ENCODE measurements at regions not wholly inside any gene's neighbourhood (a gene's known extent, or its start where the extent isn't known, plus 50 kb on each side); places are given as distances from the start of the nearest gene placed in this dataset.

GRCh38 chr21:15170614-15171013, 105.8 kb upstream of the NRIP1 start:
- TF ChIP-seq ZFX (IDR thresholded peaks at IDR 0.05) = no peak
- no peak for TF ChIP-seq CTCF (conservative IDR thresholded peaks at IDR 0.05)
- H3K27ac ChIP-seq = no peak overlapping the region

DNA sequence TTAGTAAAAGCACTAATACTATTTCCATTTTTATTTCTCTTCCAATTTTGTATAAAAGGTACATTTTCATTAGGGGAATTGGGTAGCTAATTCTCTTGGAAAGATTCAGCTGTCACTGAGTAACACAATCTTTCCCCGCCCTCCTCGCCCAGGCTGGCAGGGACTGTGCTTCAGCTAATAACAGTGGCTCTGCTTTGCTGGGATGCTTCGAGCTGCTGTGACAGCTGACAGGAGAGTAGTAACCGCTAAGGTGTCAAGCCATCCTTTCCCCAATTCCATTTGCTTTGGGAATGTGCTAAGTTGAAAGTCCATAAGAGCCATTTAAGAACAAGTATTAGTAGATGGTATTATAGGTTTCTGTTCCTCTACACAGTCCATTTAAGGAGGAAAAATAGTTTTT, 106.7 kb upstream of the NRIP1 start:
- no peak overlapping the region for H3K27ac ChIP-seq
- no peak for TF ChIP-seq ZFX (IDR thresholded peaks at IDR 0.05)
- no peak for TF ChIP-seq CTCF (conservative IDR thresholded peaks at IDR 0.05)

GRCh38 chr21:15172963-15173362, 108.2 kb upstream of the NRIP1 start:
- H3K27ac ChIP-seq = no peak overlapping the region
- TF ChIP-seq ZFX (IDR thresholded peaks at IDR 0.05) (no peak), CTCF (conservative IDR thresholded peaks at IDR 0.05) (no peak)

DNA sequence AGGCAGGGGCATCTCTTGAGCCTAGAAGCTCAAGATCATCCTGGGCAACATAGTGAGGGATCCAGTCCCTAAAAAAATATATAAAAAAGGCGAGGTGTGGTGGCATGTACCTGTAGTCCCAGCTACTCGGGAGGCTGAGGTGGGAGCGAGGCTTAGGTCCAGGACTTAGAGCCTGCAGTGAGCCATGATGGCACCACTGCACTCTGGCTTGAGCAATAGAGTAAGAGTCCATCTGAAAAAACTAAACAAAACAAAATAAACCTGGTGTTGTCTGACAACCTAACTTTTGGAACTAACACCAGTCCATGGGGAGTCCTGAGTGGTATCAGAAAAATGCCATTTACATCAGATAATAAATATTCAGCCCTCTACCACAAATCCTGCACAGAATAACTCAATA, 110.1 kb upstream of the NRIP1 start:
- no peak for TF ChIP-seq ZFX (IDR thresholded peaks at IDR 0.05)
- no peak for TF ChIP-seq CTCF (conservative IDR thresholded peaks at IDR 0.05)
- H3K27ac ChIP-seq = no peak overlapping the region

- TF ChIP-seq CTCF (conservative IDR thresholded peaks at IDR 0.05) (no peak), ZFX (IDR thresholded peaks at IDR 0.05) (no peak)
- H3K27ac ChIP-seq = no peak overlapping the region
Observed at GRCh38 chr21:15182731-15183130, 117.9 kb upstream of the NRIP1 start.

DNA sequence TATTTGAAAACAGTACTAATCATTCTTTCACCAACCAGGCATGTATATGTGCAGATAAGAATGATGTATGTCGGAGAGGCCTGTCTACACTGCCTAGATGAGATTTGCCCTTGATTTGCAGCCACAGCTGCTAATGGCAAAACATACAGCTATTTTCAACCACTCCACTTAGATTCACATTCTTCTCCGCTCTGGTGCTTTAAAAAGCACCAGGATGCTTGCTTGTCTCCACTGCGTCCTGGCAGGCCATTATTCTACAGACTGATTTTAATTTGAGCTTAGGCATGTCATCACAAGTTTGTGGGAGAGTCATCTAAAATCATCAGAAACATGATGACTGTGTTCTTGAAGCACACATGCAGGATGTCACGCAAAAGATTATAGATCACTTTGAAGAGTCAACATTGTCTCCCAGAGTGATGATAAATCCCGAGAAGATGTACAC, 119.0 kb upstream of the NRIP1 start:
- H3K27ac ChIP-seq = no peak overlapping the region
- no peak for TF ChIP-seq ZFX (IDR thresholded peaks at IDR 0.05)
- no peak for TF ChIP-seq CTCF (conservative IDR thresholded peaks at IDR 0.05)

DNA sequence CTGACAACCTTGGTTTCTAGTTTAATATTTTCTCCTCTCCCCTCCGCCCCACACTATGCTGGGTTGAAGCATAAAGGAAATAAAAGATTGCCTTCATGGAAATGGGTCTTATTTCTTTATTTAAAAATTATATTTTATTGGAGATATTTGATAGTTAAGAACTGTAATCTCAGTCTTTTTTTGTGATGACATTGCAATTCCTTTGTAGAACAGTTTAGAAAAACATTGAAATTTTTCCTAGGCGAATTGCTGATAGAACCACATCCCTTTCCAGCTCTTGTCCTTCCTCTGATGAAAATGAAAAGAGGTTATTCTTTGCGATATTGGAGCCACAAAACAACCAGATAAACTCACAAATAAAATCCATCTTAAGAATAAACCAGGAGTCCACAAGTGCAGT, 125.6 kb upstream of the NRIP1 start:
- TF ChIP-seq CTCF (conservative IDR thresholded peaks at IDR 0.05) (no peak), ZFX (IDR thresholded peaks at IDR 0.05) (no peak)
- H3K27ac ChIP-seq = no peak overlapping the region

Measured in C4-2B (cell line).